Glomerular visceral epithelial cell (primary cell): ENCODE measurements at regions not wholly inside any gene's neighbourhood (a gene's known extent, or its start where the extent isn't known, plus 50 kb on each side); places are given as distances from the start of the nearest gene placed in this dataset.
"Not testable (repeated sequence)": the region's sequence is repeated elsewhere in the genome, so short reads cannot be mapped to it uniquely, and the experiment has no call there.

Experiments
- DNase-seq: peaks from one replicate; pipeline ENCODE4 v3.0.0-alpha.2; 2016; ENCODE audit errors: extremely low spot score

DNA sequence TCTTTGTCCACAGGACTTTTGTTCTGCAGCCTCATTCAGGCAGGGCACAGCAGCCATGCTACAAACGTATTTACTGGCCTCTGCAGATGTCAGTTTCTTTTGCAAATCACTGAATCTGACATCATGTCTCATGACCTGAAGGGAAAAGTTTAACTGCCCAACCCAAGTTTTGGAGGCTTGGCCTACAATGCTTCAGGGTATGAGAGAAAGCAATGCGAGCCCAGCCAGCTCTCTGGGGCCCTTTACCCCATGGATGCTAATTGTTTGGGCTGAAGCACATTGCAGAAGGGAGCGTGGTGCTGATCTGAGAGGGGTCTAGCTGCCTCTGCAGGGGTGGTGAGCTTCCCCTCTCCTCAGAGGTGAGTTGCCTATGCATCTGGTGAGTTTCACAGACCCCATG lies 179.9 kb upstream of the CXCL12 start:
- no peak for DNase-seq

DNA sequence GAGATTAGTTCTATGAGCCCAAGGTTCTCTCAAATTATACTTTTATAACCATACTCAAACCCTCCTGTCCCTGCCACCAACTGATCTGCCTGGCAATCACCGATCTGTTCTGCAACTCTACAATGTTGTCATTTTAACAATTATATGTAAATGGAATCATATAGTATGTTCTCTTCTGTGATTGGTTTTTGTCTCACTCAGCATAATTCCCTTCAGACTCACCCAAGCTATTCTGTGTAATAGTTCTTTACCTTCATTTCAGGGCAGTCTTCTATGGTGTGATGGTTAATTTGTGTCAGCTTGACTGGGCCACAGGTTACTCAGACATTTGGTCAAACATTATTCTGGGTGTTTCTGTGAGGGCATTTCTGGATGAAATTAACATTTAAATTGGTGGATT lies 181.9 kb upstream of the CXCL12 start:
- DNase-seq, result no peak

DNA sequence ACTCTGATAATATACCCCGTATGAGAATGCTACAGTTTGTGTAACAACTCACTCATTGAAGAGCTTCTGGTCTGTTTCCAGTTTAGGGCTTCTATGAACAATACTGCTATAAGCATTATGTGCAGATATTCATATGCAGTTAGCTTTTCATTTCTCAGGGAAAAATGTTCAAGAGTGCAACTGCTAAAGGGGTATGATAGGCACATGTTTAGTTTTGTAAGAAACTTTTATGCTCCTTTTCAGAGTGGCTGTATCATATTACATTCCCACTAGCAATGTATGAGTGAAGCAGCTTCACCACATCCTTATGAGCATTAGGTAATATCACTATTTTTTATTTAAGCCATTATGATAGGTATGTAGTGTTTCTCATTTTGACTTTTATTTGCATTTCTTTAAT lies 182.6 kb upstream of the CXCL12 start:
- DNase-seq, result no peak

- DNase-seq, result no peak
These were observed 184.5 kb upstream of the CXCL12 start for GRCh38 chr10:44569193-44570091.

DNA sequence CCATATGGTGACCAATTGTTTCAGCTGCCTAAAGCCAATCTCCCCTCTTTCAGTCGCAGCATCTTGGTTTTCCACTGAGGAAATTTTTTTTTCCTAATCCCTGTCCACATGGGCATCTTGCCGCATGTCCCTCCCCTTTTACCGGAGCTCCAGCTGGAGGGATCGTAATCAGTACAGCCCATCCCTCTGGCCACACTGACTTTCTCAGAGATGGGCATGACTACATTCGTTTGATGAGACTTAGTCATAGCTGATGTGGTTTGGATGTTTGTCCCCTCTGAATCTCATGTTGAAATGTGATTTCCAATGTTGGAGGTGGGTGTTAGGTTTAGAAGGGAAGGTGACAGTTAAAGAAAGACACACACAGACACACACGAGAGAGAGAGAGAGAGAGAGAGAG lies 186.8 kb upstream of the CXCL12 start:
- no peak for DNase-seq

- DNase-seq, result no peak
These were observed 187.2 kb upstream of the CXCL12 start for GRCh38 chr10:44572146-44572545.

GRCh38 chr10:44573821-44574220 lies 188.9 kb upstream of the CXCL12 start:
- no peak for DNase-seq

DNA sequence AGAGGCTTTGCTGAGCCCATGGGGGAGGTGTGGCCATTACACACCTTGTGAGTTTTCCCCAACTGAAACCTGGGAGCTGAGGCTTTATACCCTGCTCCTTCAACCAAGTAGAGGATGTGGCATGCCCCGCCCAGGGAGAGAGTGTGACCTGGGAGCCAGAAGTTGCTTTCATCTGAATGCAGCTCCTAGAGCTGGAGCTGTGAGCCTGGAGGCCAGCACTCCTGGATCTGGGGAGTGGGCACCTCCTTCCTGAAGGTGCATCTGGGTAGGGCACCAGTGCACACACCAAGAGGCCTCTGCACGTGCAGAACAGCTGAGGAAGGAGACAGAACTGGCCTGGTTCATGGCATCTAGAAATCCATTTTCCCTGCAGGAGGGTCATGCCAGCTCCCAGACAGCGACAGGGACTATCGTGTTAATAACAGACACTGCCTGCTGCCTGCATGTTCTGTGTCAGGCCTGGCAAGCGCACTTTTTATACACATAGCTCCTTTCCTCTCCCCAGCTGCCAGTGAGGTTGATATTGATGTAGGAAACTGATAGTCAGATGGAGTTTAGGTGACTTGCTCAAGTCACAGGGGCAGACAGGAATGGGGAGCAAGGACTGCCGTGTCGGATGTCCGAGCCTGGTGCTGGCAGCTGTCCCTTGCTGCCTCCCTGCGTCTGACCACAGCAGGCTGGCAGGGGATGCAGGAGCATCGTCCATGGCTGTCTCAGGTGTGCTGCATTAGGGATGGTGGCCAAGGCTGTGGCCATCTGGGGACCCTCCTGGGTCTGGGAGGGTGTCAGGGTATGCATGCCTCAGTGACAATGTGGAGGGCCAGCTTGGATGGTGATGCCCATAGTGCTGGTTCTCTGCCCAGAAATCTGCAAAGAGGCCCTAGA lies 189.9 kb upstream of the CXCL12 start:
- no peak for DNase-seq

DNA sequence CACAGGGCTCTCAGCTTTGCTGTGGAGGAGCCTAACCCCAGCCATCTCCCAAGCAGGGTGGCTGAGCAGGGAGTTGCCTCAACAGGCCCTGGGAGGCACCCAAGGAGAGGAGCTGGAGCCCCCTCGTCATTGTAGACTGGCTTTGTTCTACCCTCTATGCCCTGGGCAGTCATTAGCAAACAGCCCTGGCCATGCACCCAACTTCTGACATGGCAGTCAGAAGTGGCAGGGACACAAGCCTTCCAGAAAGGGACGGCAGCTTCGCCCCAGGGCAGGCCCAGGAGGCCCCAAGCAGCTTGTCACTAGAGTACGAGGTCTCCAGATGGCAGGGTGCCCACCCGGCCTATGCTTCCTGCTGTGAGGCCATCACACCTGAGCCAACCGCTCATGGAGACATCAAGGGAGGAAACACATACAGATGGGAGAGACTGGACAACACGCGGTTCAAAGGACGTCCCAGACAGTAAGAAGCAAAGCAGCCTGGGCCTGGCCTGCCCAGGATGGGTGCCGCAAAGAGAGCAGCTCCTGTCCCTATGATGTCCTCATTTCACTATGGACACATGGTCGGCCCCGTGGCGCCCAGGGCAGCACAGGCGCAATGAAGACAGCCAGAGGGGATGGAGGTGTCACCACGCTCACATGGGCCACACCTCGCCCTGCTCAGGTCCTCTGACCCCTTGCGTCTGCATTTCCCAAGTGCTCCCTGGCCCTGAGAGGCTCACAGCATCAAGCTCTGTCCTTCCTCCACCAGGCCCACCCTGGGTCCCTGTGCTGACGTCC lies 190.9 kb upstream of the CXCL12 start:
- no peak for DNase-seq

- no peak for DNase-seq
These were observed 191.8 kb upstream of the CXCL12 start for GRCh38 chr10:44576702-44577191.

- DNase-seq, result no peak
These were observed 192.6 kb upstream of the CXCL12 start for GRCh38 chr10:44577533-44577932.

- DNase-seq, result no peak
These were observed 193.4 kb upstream of the CXCL12 start for GRCh38 chr10:44578271-44578670.

- not testable (repeated sequence) for DNase-seq
These were observed 194.1 kb upstream of the CXCL12 start for GRCh38 chr10:44578963-44579362.

GRCh38 chr10:44581996-44582395 lies 197.1 kb upstream of the CXCL12 start:
- no peak for DNase-seq

DNA sequence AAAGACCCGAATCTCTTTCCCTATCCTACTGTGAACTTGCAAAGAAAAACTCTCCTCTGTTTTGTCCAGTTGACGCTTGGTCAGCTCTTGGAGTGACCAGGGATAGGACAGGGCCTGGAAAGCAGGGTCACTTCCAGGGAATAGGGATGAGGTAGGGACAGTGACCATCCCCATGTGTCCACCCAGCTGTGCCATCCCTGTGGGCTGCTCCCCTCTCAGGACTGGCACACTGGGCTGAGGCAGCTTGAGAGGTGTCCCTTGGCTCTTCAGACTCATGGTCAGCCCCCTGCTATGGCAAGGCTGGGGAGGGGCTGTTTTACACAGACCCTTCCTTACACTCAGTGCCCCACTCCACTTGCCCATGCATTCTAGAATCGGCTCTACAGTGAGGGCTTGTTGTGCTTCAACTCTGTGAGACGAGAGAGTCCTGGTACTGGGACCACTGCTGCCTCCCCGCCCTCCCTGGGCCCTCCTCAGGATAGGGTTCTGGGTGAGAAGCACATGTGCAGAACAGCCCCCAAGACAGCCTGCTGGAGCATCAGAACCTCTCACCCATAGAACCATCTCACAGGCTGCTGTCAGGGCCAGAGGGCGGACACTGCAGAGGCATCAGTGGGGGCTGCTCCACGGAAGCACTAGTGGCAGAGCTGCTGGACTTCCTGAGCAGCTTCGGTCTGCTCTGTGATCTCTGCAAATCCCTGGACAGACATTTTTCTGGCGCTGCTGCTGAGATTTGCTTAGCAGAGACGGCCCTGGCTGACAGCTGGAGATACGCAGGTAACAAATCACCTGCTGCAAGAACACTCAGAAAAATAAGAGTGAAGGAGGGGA lies 202.8 kb upstream of the CXCL12 start:
- no peak for DNase-seq

DNA sequence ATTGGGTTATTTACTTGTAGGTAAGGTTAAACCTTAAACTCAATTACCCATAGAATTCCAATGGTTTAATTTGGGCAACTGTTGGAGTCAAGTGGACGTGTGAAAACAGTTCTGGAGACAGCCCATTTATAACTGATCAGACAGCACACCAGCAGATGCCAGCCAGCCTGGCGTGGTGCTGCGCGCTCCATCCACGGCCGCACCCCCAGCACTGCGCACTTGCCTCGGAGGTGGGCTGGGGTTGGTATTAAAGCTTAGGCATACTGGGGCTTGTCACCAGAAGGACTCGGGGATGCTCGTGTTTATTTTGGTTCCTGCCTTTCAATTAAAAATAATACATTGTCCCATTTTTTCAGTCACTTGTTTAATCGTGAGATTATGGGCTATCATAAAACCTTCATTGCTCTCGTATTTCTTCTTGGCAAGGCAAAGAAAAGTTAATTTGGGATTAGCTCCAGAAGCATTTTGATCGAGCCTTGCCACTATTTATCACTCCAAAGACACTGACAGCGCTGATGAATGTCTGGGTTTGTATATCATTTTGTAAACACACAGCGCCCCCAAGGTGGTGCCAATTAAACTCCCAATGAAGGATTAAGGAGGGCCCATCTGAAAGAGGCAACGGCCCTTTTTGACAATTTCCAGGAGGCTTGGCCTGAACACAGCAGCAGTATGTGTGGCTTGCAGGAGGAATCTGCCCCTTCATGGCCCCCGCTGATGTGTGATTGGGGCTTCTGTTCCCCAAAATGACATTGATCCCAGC lies 204.5 kb upstream of the CXCL12 start:
- DNase-seq, result no peak

- no peak for DNase-seq
These were observed 205.1 kb upstream of the CXCL12 start for GRCh38 chr10:44589944-44590449.

GRCh38 chr10:44591911-44592310 lies 207.0 kb upstream of the CXCL12 start:
- DNase-seq, result no peak

- DNase-seq, result no peak
These were observed 209.1 kb upstream of the CXCL12 start for GRCh38 chr10:44593952-44594351.

GRCh38 chr10:44607116-44607515 lies 222.2 kb upstream of the CXCL12 start:
- no peak for DNase-seq
